ENCODE measurements at regions not wholly inside any gene's neighbourhood (a gene's known extent, or its start where the extent isn't known, plus 50 kb on each side); places are given as distances from the start of the nearest gene placed in this dataset.

DNA sequence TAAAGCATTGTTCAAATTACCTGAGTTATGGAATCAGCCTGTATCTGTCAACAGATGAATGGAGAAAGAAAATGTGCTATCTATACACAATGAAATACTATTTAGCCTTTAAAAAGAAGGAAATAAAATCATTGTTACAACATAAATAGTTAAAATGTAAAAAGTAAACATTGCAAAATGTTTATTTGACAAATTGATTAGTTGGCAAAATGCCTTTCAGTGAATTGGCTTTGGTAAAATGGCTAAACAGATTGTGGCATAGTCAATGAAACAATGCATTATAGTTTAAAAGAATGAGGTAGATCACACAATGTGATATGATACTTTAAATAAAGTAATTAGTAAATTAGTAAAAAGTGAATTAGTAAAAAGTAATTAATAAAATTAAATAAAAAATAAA, 204.8 kb upstream of the MAGI2 start:
- TF ChIP-seq, protein P1, sequence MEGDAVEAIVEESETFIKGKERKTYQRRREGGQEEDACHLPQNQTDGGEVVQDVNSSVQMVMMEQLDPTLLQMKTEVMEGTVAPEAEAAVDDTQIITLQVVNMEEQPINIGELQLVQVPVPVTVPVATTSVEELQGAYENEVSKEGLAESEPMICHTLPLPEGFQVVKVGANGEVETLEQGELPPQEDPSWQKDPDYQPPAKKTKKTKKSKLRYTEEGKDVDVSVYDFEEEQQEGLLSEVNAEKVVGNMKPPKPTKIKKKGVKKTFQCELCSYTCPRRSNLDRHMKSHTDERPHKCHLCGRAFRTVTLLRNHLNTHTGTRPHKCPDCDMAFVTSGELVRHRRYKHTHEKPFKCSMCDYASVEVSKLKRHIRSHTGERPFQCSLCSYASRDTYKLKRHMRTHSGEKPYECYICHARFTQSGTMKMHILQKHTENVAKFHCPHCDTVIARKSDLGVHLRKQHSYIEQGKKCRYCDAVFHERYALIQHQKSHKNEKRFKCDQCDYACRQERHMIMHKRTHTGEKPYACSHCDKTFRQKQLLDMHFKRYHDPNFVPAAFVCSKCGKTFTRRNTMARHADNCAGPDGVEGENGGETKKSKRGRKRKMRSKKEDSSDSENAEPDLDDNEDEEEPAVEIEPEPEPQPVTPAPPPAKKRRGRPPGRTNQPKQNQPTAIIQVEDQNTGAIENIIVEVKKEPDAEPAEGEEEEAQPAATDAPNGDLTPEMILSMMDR (IDR thresholded peaks at IDR 0.05) = no peak
- no peak for TF ChIP-seq POLR2A (IDR thresholded peaks at IDR 0.05)
